Lower leg skin (tissue), 4 donors: ENCODE measurements at regions not wholly inside any gene's neighbourhood (a gene's known extent, or its start where the extent isn't known, plus 50 kb on each side); places are given as distances from the start of the nearest gene placed in this dataset.

Experiments used
- DNase-seq, 2 donors: peaks; one replicate each; pipeline ENCODE4 v3.0.0-alpha.2; 2019; ENCODE audit warnings: low spot score in 2 of 2
- H3K4me3 ChIP-seq: fragments of 200-600 bp; sonication (generic); 2 replicates; pipeline ENCODE4 v1.5.1; 2017; ENCODE audit warnings: mild to moderate bottlenecking, low read depth; ENCODE audit not compliant: poor library complexity, severe bottlenecking
- CTCF ChIP-seq, 3 donors: fragments of 450-650 bp; IDR thresholded peaks; one replicate each; pipeline ENCODE4 v1.5.1; 2016; ENCODE audit warnings: antibody characterized with exemption in 3 of 3, mild to moderate bottlenecking in 3 of 3, moderate library complexity in 2 of 3
- POLR2A ChIP-seq, 2 donors: fragments of 450-650 bp; IDR thresholded peaks; one replicate each; pipeline ENCODE4 v1.6.1; 2016 to 2017; ENCODE audit warnings: antibody characterized with exemption in 2 of 2, mild to moderate bottlenecking in 1 of 2, moderate library complexity in 1 of 2
- WGBS, 2 donors: methylation state at CpG; one replicate each; pipeline ENCODE4 v1.1.5; 2018; 5-methylcytosine and 5-hydroxymethylcytosine counted together
- intact Hi-C: fragments of 100-400 bp; cut with DNase I; formaldehyde crosslinking; loops from one replicate; pipeline ENCODE4 v1.15.0; 2023; ENCODE audit warnings: low total_unique reads

GRCh38 chr2:16336491-16336890 is 329.1 kb downstream of the CYRIA start:
- TF ChIP-seq CTCF (IDR thresholded peaks at IDR 0.05) (no peak), POLR2A (IDR thresholded peaks at IDR 0.05) (no peak)
- no peak overlapping the region for H3K4me3 ChIP-seq
- 83 to 87% methylated on average over 1 of the region's 1 CpG for WGBS, 2 donors
- no peak for DNase-seq
- intact Hi-C loops: no loop called here

GRCh38 chr2:16335947-16336346 is 329.7 kb downstream of the CYRIA start:
- intact Hi-C loops: no loop called here
- TF ChIP-seq CTCF (IDR thresholded peaks at IDR 0.05) (no peak), POLR2A (IDR thresholded peaks at IDR 0.05) (no peak)
- no peak for DNase-seq
- WGBS, 2 donors: 51 to 66% methylated on average over 3 of the region's 3 CpGs
- H3K4me3 ChIP-seq: no peak overlapping the region

- H3K4me3 ChIP-seq: no peak overlapping the region
- TF ChIP-seq POLR2A (IDR thresholded peaks at IDR 0.05): no peak
- no peak for TF ChIP-seq CTCF (IDR thresholded peaks at IDR 0.05)
- no peak for DNase-seq
- WGBS, 2 donors: 88 to 94% methylated on average over 1 of the region's 1 CpG
- intact Hi-C loops: no loop called here
Measured at GRCh38 chr2:16335604-16335930, 330.1 kb downstream of the CYRIA start.

GRCh38 chr2:16334886-16335603 is 330.6 kb downstream of the CYRIA start:
- DNase-seq: no peak
- intact Hi-C loops: no loop called here
- no peak overlapping the region for H3K4me3 ChIP-seq
- TF ChIP-seq CTCF (IDR thresholded peaks at IDR 0.05) (no peak), POLR2A (IDR thresholded peaks at IDR 0.05) (no peak)
- WGBS, 2 donors: 35 to 53% methylated on average over 2 of the region's 2 CpGs

GRCh38 chr2:16334366-16334765 is 331.3 kb downstream of the CYRIA start:
- WGBS, 2 donors: 59 to 89% methylated on average over 1 of the region's 1 CpG
- TF ChIP-seq CTCF (IDR thresholded peaks at IDR 0.05) (no peak), POLR2A (IDR thresholded peaks at IDR 0.05) (no peak)
- H3K4me3 ChIP-seq: no peak overlapping the region
- DNase-seq: no peak
- intact Hi-C loops: no loop called here

GRCh38 chr2:16333681-16334080 is 332.0 kb downstream of the CYRIA start:
- 46 to 72% methylated on average over 2 of the region's 2 CpGs for WGBS, 2 donors
- no peak overlapping the region for H3K4me3 ChIP-seq
- no peak for DNase-seq
- intact Hi-C loops: no loop called here
- TF ChIP-seq CTCF (IDR thresholded peaks at IDR 0.05) (no peak), POLR2A (IDR thresholded peaks at IDR 0.05) (no peak)
